IMR-90 (cell line): ENCODE measurements at regions not wholly inside any gene's neighbourhood (a gene's known extent, or its start where the extent isn't known, plus 50 kb on each side); places are given as distances from the start of the nearest gene placed in this dataset.

Experiments
- ATAC-seq: fragments of 200-7000 bp; cut with Tn5 transposase; 2 replicates; pipeline ENCODE4 v1.9.1; 2020; ENCODE audit warnings: low read depth, mild to moderate bottlenecking, moderate library complexity
- BruUV-seq: library from RNA; stranded (reverse); fragments of 400-500 nt; replicated peaks from 2 replicates; lab custom pipeline; 2021; lab: Mats Ljungman, UMichigan
- CTCF ChIA-PET: fragments of 300-600 bp; formaldehyde crosslinking; extraction: SDS; loops from one replicate; lab custom pipeline; 2021; ENCODE audit warnings: antibody characterized with exemption; lab: Yijun Ruan, JAX
- POLR2A ChIA-PET: fragments of 300-600 bp; sonication (Branson Sonifier 250); formaldehyde crosslinking; loops from one replicate; lab custom pipeline; 2022; ENCODE audit warnings: antibody characterized with exemption; ENCODE audit not compliant: unreplicated experiment; lab: Charles Lee
- DNase-seq: peaks from one replicate; pipeline ENCODE4 v3.0.0; 2013
- H2AFZ ChIP-seq: replicated peaks from 2 replicates; pipeline ENCODE3; 2013; ENCODE audit warnings: low read length, mild to moderate bottlenecking; ENCODE audit not compliant: poor library complexity
- H2AK5ac ChIP-seq: 2 replicates; pipeline ENCODE4 v1.6.1; 2013; ENCODE audit warnings: low read depth, low read length, inconsistent platforms
- H2AK9ac ChIP-seq: replicated peaks from 2 replicates; pipeline ENCODE3; 2013; ENCODE audit warnings: mild to moderate bottlenecking, low read depth, low read length, moderate library complexity; ENCODE audit not compliant: poor library complexity
- H2BK120ac ChIP-seq: 2 replicates; pipeline ENCODE4 v1.6.1; 2013; ENCODE audit warnings: low read depth, low read length, inconsistent platforms
- H2BK15ac ChIP-seq: 3 replicates; pipeline ENCODE4 v1.6.1; 2013; ENCODE audit warnings: low read depth, low read length, inconsistent platforms
- H2BK20ac ChIP-seq: 2 replicates; pipeline ENCODE4 v1.6.1; 2013; ENCODE audit warnings: low read depth, mild to moderate bottlenecking, inconsistent platforms, low read length, moderate library complexity
- H2BK5ac ChIP-seq: 2 replicates; pipeline ENCODE4 v1.6.1; 2013; ENCODE audit warnings: mild to moderate bottlenecking, low read depth, low read length, inconsistent platforms; ENCODE audit not compliant: poor library complexity, severe bottlenecking
- H3K14ac ChIP-seq: replicated peaks from 2 replicates; pipeline ENCODE4 v1.6.1; 2013; ENCODE audit warnings: low read depth, low read length, inconsistent platforms
- H3K18ac ChIP-seq: 2 replicates; pipeline ENCODE4 v1.6.1; 2013; ENCODE audit warnings: low read depth, low read length, control low read depth
- H3K23ac ChIP-seq: 2 replicates; pipeline ENCODE4 v1.6.1; 2013; ENCODE audit warnings: low read depth, low read length, inconsistent platforms
- H3K27ac ChIP-seq: 2 replicates; pipeline ENCODE4 v1.5.1; 2013; ENCODE audit warnings: mild to moderate bottlenecking, control low read depth, low read length; ENCODE audit not compliant: insufficient read depth
- H3K27me3 ChIP-seq: 2 replicates; pipeline ENCODE4 v1.6.1; 2013; ENCODE audit warnings: low read length; ENCODE audit not compliant: control insufficient read depth, insufficient read depth
- H3K36me3 ChIP-seq: 2 replicates; pipeline ENCODE4 v1.6.1; 2013; ENCODE audit warnings: low read length, mixed read lengths; ENCODE audit not compliant: control insufficient read depth, insufficient read depth
- H3K4ac ChIP-seq: 2 replicates; pipeline ENCODE4 v1.6.1; 2013; ENCODE audit warnings: low read depth, low read length, inconsistent platforms
- H3K4me1 ChIP-seq: 2 replicates; pipeline ENCODE4 v1.6.1; 2013; ENCODE audit warnings: low read length, mixed read lengths; ENCODE audit not compliant: control insufficient read depth, insufficient read depth
- H3K4me2 ChIP-seq: 2 replicates; pipeline ENCODE4 v1.6.1; 2013; ENCODE audit warnings: low read depth, mild to moderate bottlenecking, control low read depth, low read length, moderate library complexity
- H3K4me3 ChIP-seq: 2 replicates; pipeline ENCODE4 v1.5.1; 2013; ENCODE audit warnings: low read depth, mild to moderate bottlenecking, control low read depth, low read length, moderate library complexity; ENCODE audit not compliant: insufficient read depth
- H3K56ac ChIP-seq: 2 replicates; pipeline ENCODE4 v1.6.1; 2013; ENCODE audit warnings: low read length, inconsistent platforms; ENCODE audit not compliant: insufficient read depth; ENCODE audit errors: extremely low read depth
- H3K79me1 ChIP-seq, 2 experiments: 2 replicates each; pipeline ENCODE4 v1.6.1; 2013; ENCODE audit warnings: low read length in 2 of 2, inconsistent platforms in 1 of 2, low read depth in 1 of 2
- H3K9ac ChIP-seq: 2 replicates; pipeline ENCODE4 v1.6.1; 2013; ENCODE audit warnings: low read depth, low read length, control low read depth
- H3K9me1 ChIP-seq: 2 replicates; pipeline ENCODE4 v1.6.1; 2013; ENCODE audit warnings: low read length, inconsistent platforms; ENCODE audit not compliant: insufficient read depth
- H3K9me3 ChIP-seq: 2 replicates; pipeline ENCODE4 v1.6.1; 2013; ENCODE audit warnings: low read length; ENCODE audit not compliant: control insufficient read depth, insufficient read depth
- H4K20me1 ChIP-seq: 2 replicates; pipeline ENCODE4 v1.6.1; 2013; ENCODE audit warnings: low read length, inconsistent platforms; ENCODE audit not compliant: insufficient read depth
- H4K5ac ChIP-seq: 2 replicates; pipeline ENCODE4 v1.6.1; 2013; ENCODE audit warnings: mild to moderate bottlenecking, low read depth, low read length, control low read depth
- H4K8ac ChIP-seq, 2 experiments: 2 replicates each; pipeline ENCODE4 v1.6.1; 2013; ENCODE audit warnings: low read depth in 2 of 2, low read length in 2 of 2, control low read depth in 1 of 2, inconsistent platforms in 1 of 2
- H4K91ac ChIP-seq: 2 replicates; pipeline ENCODE4 v1.6.1; 2013; ENCODE audit warnings: low read depth, low read length, inconsistent platforms; ENCODE audit not compliant: insufficient read depth
- BHLHE40 ChIP-seq: fragments of 150-350 bp; IDR thresholded peaks from 2 replicates; pipeline ENCODE4 v1.6.1; 2016; ENCODE audit warnings: mild to moderate bottlenecking, low read depth, low read length
- CEBPB ChIP-seq: IDR thresholded peaks from 2 replicates; pipeline ENCODE4 v1.6.1; 2012; ENCODE audit warnings: low read depth, low read length, improper control_type of control experiment
- CHD1 ChIP-seq: IDR thresholded peaks from 2 replicates; pipeline ENCODE4 v1.6.1; 2012; ENCODE audit warnings: low read depth, low read length, improper control_type of control experiment
- CTCF ChIP-seq: conservative IDR thresholded peaks from 2 replicates; pipeline ENCODE4 v1.5.1; 2012; ENCODE audit warnings: mild to moderate bottlenecking, low read depth, low read length, improper control_type of control experiment
- ELK1 ChIP-seq: fragments of 150-350 bp; IDR thresholded peaks from 2 replicates; pipeline ENCODE4 v1.6.1; 2016; ENCODE audit warnings: low read depth, mild to moderate bottlenecking, low read length, moderate library complexity, borderline replicate concordance
- FOS ChIP-seq: fragments of 150-350 bp; IDR thresholded peaks from 2 replicates; pipeline ENCODE4 v1.6.1; 2016; ENCODE audit warnings: low read depth, low read length
- MAFK ChIP-seq: IDR thresholded peaks from 2 replicates; pipeline ENCODE4 v1.6.1; 2012; ENCODE audit warnings: low read depth, low read length, improper control_type of control experiment
- MAZ ChIP-seq: IDR thresholded peaks from 2 replicates; pipeline ENCODE4 v1.6.1; 2012; ENCODE audit warnings: low read depth, mild to moderate bottlenecking, low read length, improper control_type of control experiment, moderate library complexity, borderline replicate concordance
- MXI1 ChIP-seq: IDR thresholded peaks from 2 replicates; pipeline ENCODE4 v1.6.1; 2012; ENCODE audit warnings: low read depth, mild to moderate bottlenecking, low read length, moderate library complexity, borderline replicate concordance
- NFE2L2 ChIP-seq: fragments of 150-350 bp; IDR thresholded peaks from 2 replicates; pipeline ENCODE4 v1.6.1; 2016; ENCODE audit warnings: low read depth, mild to moderate bottlenecking, low read length
- POLR2A ChIP-seq: IDR thresholded peaks from 2 replicates; pipeline ENCODE4 v1.6.1; 2012; ENCODE audit warnings: mild to moderate bottlenecking, low read depth, low read length
- RAD21 ChIP-seq: IDR thresholded peaks from 2 replicates; pipeline ENCODE4 v1.6.1; 2012; ENCODE audit warnings: low read length, improper control_type of control experiment
- RCOR1 ChIP-seq: IDR thresholded peaks from 2 replicates; pipeline ENCODE4 v1.6.1; 2012; ENCODE audit warnings: mild to moderate bottlenecking, low read length, improper control_type of control experiment; ENCODE audit not compliant: insufficient replicate concordance
- RFX5 ChIP-seq: IDR thresholded peaks from 2 replicates; pipeline ENCODE4 v1.8.0; 2012; ENCODE audit warnings: low read depth, mild to moderate bottlenecking, low read length, moderate library complexity
- SMC3 ChIP-seq: fragments of 150-350 bp; IDR thresholded peaks from 2 replicates; pipeline ENCODE4 v1.6.1; 2016; ENCODE audit warnings: low read depth, mild to moderate bottlenecking, antibody characterized with exemption, low read length, moderate library complexity
- USF2 ChIP-seq: fragments of 150-350 bp; IDR thresholded peaks from 2 replicates; pipeline ENCODE4 v1.6.1; 2017; ENCODE audit warnings: mild to moderate bottlenecking, antibody characterized with exemption, low read length, low read depth
- WGBS, 2 experiments: methylation state at CpG; one replicate each; pipeline versions ENCODE4 v1.1.5 to v1.1.7; 2013; ENCODE audit warnings: missing lambda C conversion rate in 2 of 2; ENCODE audit not compliant: insufficient read length in 1 of 2; ENCODE audit errors: extremely low coverage in 2 of 2; 5-methylcytosine and 5-hydroxymethylcytosine counted together
- dilution Hi-C: fragments of 300-500 bp; cut with HindIII; formaldehyde crosslinking; loops from one replicate; pipeline ENCODE4 v1.14.3; 2018; ENCODE audit warnings: low sequenced_read_pairs; ENCODE audit not compliant: unreplicated experiment
- in situ Hi-C: fragments of 300-500 bp; cut with MboI; formaldehyde crosslinking; loops from 3 replicates; pipeline ENCODE4 v1.14.3; 2019; ENCODE audit warnings: low sequenced_read_pairs, inconsistent platforms, mixed read lengths
- intact Hi-C: fragments of 100-400 bp; cut with micrococcal nuclease; formaldehyde crosslinking; loops from 2 replicates; pipeline ENCODE4 v1.10.0; 2022

- Histone ChIP-seq H4K91ac (no peak overlapping the region), H2AK5ac (no peak overlapping the region), H3K4me2 (no peak overlapping the region), H3K4me3 (no peak overlapping the region), H3K4ac (no peak overlapping the region), H3K79me1 (no peaks in the 10 kb centered on the region), H3K9me1 (no peaks in the 10 kb centered on the region), H3K23ac (no peak overlapping the region), H2AK9ac (no peak overlapping the region), H4K8ac (no peak overlapping the region), H3K56ac (no peak overlapping the region), H4K20me1 (no peaks in the 10 kb centered on the region), H2BK15ac (no peak overlapping the region), H2BK5ac (no peak overlapping the region), H4K5ac (no peak overlapping the region), H3K36me3 (no peaks in the 10 kb centered on the region), H2BK120ac (no peak overlapping the region), H3K27me3 (no peaks in the 10 kb centered on the region), H2BK20ac (no peak overlapping the region), H3K9ac (no peak overlapping the region), H3K9me3 (no peaks in the 10 kb centered on the region), H3K27ac (no peak overlapping the region), H3K14ac (no peak overlapping the region), H2AFZ (no peak overlapping the region), H3K4me1 (peaks cover 2% of the 10 kb centered on the region), H3K18ac (no peak overlapping the region)
- POLR2A ChIA-PET: no interaction called here
- no peak for ATAC-seq
- dilution Hi-C loops: no loop called here
- CTCF ChIA-PET: no interaction called here
- no TSS peak for BruUV-seq
- in situ Hi-C loops: no loop called here
- intact Hi-C loops: no loop called here
- TF ChIP-seq SMC3: no peak
- no peak for TF ChIP-seq BHLHE40
- no peak for TF ChIP-seq ELK1
- no peak for TF ChIP-seq MAFK
- TF ChIP-seq RFX5: no peak
- no peak for TF ChIP-seq RCOR1
- TF ChIP-seq CEBPB: no peak
- TF ChIP-seq MAZ: no peak
- TF ChIP-seq MXI1: no peak
- TF ChIP-seq NFE2L2: no peak
- no peak for TF ChIP-seq USF2
- TF ChIP-seq CHD1: no peak
- no peak for TF ChIP-seq POLR2A
- TF ChIP-seq FOS: no peak
- no peak for TF ChIP-seq RAD21
- no peak for TF ChIP-seq CTCF
- DNase-seq: peak; percentile 23
- WGBS, 2 experiments: 90% methylated on average over 2 of the region's 5 CpGs; no CpG with 5 or more reads in 1 of the 2 experiments
Observed at GRCh38 chr3:106339551-106339950, 470.7 kb upstream of the CBLB start.
